Endodermal cell (in vitro differentiated cells): ENCODE measurements at regions not wholly inside any gene's neighbourhood (a gene's known extent, or its start where the extent isn't known, plus 50 kb on each side); places are given as distances from the start of the nearest gene placed in this dataset.
A peak's percentile ranks its signal among the peaks of the same experiment; 100 is the strongest.

Experiments
- DNase-seq: peaks from one replicate; pipeline ENCODE4 v3.0.0-alpha.2; 2017
- H3K27ac ChIP-seq: 2 replicates; pipeline ENCODE4 v1.5.1; 2013; ENCODE audit warnings: mild to moderate bottlenecking, low read depth, low read length, moderate library complexity
- H3K27me3 ChIP-seq: 2 replicates; pipeline ENCODE4 v1.6.1; 2013; ENCODE audit warnings: mild to moderate bottlenecking, low read length, moderate library complexity; ENCODE audit not compliant: insufficient read depth, control insufficient read depth, poor library complexity, severe bottlenecking
- H3K36me3 ChIP-seq: 2 replicates; pipeline ENCODE4 v1.7.0; 2013; ENCODE audit warnings: mild to moderate bottlenecking, low read length, moderate library complexity; ENCODE audit not compliant: control insufficient read depth, insufficient read depth
- H3K4me1 ChIP-seq: one replicate; pipeline ENCODE4 v1.7.0; 2013; ENCODE audit warnings: low read length; ENCODE audit not compliant: control insufficient read depth, insufficient read depth
- H3K4me3 ChIP-seq: 2 replicates; pipeline ENCODE4 v1.5.1; 2013; ENCODE audit warnings: mild to moderate bottlenecking, low read length, moderate library complexity
- H3K9ac ChIP-seq: 2 replicates; pipeline ENCODE4 v1.6.1; 2013; ENCODE audit warnings: mild to moderate bottlenecking, low read length, moderate library complexity; ENCODE audit not compliant: poor library complexity, severe bottlenecking; ENCODE audit errors: extremely low read depth
- H3K9me3 ChIP-seq: 2 replicates; pipeline ENCODE4 v1.6.1; 2013; ENCODE audit warnings: mild to moderate bottlenecking, low read length, moderate library complexity; ENCODE audit not compliant: control insufficient read depth
- H3K27ac Mint-ChIP-seq: 2 replicates; pipeline ENCODE4 v1.8.0; 2020; ENCODE audit warnings: mixed read lengths
- H3K27me3 Mint-ChIP-seq: 2 replicates; pipeline ENCODE4 v1.8.0; 2021; ENCODE audit warnings: mild to moderate bottlenecking, mixed read lengths; ENCODE audit not compliant: insufficient read depth
- H3K36me3 Mint-ChIP-seq: 2 replicates; pipeline ENCODE4 v1.8.0; 2020; ENCODE audit warnings: low read depth, mixed read lengths
- H3K4me1 Mint-ChIP-seq: 2 replicates; pipeline ENCODE4 v1.8.0; 2020; ENCODE audit warnings: mixed read lengths
- H3K4me3 Mint-ChIP-seq: 2 replicates; pipeline ENCODE4 v1.8.0; 2020; ENCODE audit warnings: mild to moderate bottlenecking, moderate library complexity, mixed read lengths
- H3K9me3 Mint-ChIP-seq: 2 replicates; pipeline ENCODE4 v1.8.0; 2020; ENCODE audit warnings: mild to moderate bottlenecking, mixed read lengths
- WGBS, 2 experiments: methylation state at CpG; one replicate each; pipeline versions ENCODE4 v1.1.5 to v1.1.7; 2013; ENCODE audit warnings: missing lambda C conversion rate in 2 of 2, mixed read lengths in 1 of 2; ENCODE audit not compliant: insufficient coverage in 1 of 2, insufficient read length in 1 of 2; 5-methylcytosine and 5-hydroxymethylcytosine counted together
- TF ChIP-seq, protein P1 (sequence below): fragments of 200-600 bp; sonication (generic); conservative IDR thresholded peaks from 2 replicates; pipeline ENCODE4 v1.5.0; 2021; ENCODE audit warnings: antibody characterized with exemption, mild to moderate bottlenecking

DNA sequence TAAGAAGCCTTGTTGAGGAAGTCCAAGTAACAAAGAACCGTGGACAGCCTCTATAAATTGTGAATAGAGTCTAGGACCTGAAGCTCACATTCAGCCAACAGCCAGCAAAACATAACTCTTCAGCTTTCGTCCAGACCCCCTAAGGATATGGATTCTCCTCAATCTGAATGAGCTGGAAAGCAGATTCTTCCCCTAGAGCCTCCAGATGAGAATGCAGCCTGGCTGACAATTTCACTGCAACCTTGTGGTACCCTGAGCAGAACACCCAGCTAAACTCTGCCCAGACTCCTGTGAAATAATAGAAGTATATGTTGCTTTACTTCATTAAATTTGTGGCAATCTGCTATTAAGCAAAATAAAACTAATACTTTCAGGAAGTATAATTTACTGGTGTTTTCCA lies 483.5 kb upstream of the SLC8A1 start:
- Mint-ChIP-seq H3K27me3 (no peaks in the 10 kb centered on the region), H3K36me3 (no peaks in the 10 kb centered on the region), H3K4me1 (peaks cover 9% of the 10 kb centered on the region), H3K27ac (no peak overlapping the region), H3K9me3 (peaks cover 4% of the 10 kb centered on the region), H3K4me3 (no peak overlapping the region)
- Histone ChIP-seq H3K27ac (no peak overlapping the region), H3K9ac (no peak overlapping the region), H3K4me3 (no peak overlapping the region), H3K4me1 (no peaks in the 10 kb centered on the region), H3K27me3 (no peaks in the 10 kb centered on the region), H3K36me3 (no peaks in the 10 kb centered on the region), H3K9me3 (no peaks in the 10 kb centered on the region)
- TF ChIP-seq, protein P1, sequence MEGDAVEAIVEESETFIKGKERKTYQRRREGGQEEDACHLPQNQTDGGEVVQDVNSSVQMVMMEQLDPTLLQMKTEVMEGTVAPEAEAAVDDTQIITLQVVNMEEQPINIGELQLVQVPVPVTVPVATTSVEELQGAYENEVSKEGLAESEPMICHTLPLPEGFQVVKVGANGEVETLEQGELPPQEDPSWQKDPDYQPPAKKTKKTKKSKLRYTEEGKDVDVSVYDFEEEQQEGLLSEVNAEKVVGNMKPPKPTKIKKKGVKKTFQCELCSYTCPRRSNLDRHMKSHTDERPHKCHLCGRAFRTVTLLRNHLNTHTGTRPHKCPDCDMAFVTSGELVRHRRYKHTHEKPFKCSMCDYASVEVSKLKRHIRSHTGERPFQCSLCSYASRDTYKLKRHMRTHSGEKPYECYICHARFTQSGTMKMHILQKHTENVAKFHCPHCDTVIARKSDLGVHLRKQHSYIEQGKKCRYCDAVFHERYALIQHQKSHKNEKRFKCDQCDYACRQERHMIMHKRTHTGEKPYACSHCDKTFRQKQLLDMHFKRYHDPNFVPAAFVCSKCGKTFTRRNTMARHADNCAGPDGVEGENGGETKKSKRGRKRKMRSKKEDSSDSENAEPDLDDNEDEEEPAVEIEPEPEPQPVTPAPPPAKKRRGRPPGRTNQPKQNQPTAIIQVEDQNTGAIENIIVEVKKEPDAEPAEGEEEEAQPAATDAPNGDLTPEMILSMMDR, result peak; percentile 66
- WGBS, 2 experiments, result 75% methylated on average over 2 of the region's 2 CpGs; no CpG with 5 or more reads in 1 of the 2 experiments
- DNase-seq, result peak; percentile 62

DNA sequence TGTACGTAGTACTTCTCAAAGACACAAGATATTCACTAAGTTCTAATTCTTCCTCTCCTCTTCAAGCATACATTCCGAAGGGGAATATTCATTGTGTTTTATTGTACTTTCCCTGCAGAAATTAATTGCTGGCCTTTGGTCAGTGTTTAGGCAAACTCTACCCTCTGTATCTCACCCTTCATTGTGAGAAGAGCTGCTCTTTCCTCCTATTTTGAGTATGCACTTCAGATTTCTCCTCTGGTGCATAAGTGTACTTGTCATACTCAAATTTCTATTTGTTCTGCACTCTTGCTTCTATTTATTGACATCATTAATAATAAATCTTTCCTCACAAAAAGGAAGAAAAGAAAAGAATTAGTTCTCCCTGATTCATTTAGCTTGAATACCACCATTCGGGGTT lies 485.4 kb upstream of the SLC8A1 start:
- H3K9me3 Mint-ChIP-seq, result peaks cover 17% of the 10 kb centered on the region
- DNase-seq, result no peak
- Histone ChIP-seq H3K4me3 (no peak overlapping the region), H3K9ac (no peak overlapping the region), H3K27me3 (no peaks in the 10 kb centered on the region), H3K9me3 (peaks cover 4% of the 10 kb centered on the region), H3K36me3 (no peaks in the 10 kb centered on the region), H3K27ac (no peak overlapping the region), H3K4me1 (no peaks in the 10 kb centered on the region)
- peaks cover 9% of the 10 kb centered on the region for H3K4me1 Mint-ChIP-seq
- TF ChIP-seq, protein P1, result no peak
- H3K27me3 Mint-ChIP-seq, result no peaks in the 10 kb centered on the region
- no peak overlapping the region for H3K27ac Mint-ChIP-seq
- WGBS, 2 experiments, result 91% methylated on average over 3 of the region's 3 CpGs; no CpG with 5 or more reads in 1 of the 2 experiments
- H3K36me3 Mint-ChIP-seq, result peaks cover 2% of the 10 kb centered on the region
- no peak overlapping the region for H3K4me3 Mint-ChIP-seq

- H3K27me3 Mint-ChIP-seq, result no peaks in the 10 kb centered on the region
- no peak overlapping the region for H3K27ac Mint-ChIP-seq
- H3K36me3 Mint-ChIP-seq, result no peaks in the 10 kb centered on the region
- Histone ChIP-seq H3K4me1 (no peaks in the 10 kb centered on the region), H3K9ac (no peak overlapping the region), H3K27me3 (no peaks in the 10 kb centered on the region), H3K4me3 (no peak overlapping the region), H3K9me3 (no peaks in the 10 kb centered on the region), H3K36me3 (no peaks in the 10 kb centered on the region), H3K27ac (no peak overlapping the region)
- H3K4me3 Mint-ChIP-seq, result no peak overlapping the region
- 91% methylated on average over 3 of the region's 3 CpGs; no CpG with 5 or more reads in 1 of the 2 experiments for WGBS, 2 experiments
- no peak for DNase-seq
- H3K4me1 Mint-ChIP-seq, result peaks cover 4% of the 10 kb centered on the region
- no peaks in the 10 kb centered on the region for H3K9me3 Mint-ChIP-seq
- TF ChIP-seq, protein P1, result no peak
Observed at GRCh38 chr2:40953341-40953740, 501.5 kb upstream of the SLC8A1 start.
